ENCODE measurements at regions not wholly inside any gene's neighbourhood (a gene's known extent, or its start where the extent isn't known, plus 50 kb on each side); places are given as distances from the start of the nearest gene placed in this dataset.

GRCh38 chr16:18048853-18049546, 287.5 kb downstream of the NPIPA8 start:
- H3K27me3 ChIP-seq: no peaks in the 10 kb centered on the region
- no peak overlapping the region for H3K27ac ChIP-seq
- no peak for DNase-seq (ENCODE audit: low read depth in 1 of 2, low spot score in 1 of 2)
- H3K4me3 ChIP-seq: no peak overlapping the region
- TF ChIP-seq CTCF (IDR thresholded peaks at IDR 0.05; ENCODE audit: low read depth, low read length): no peak
- no peaks in the 10 kb centered on the region for H3K4me1 ChIP-seq (ENCODE audit: low read depth)
- H3K9me3 ChIP-seq (ENCODE audit: low read depth): no peaks in the 10 kb centered on the region
- no peaks in the 10 kb centered on the region for H3K36me3 ChIP-seq

GRCh38 chr16:18047761-18048160, 288.8 kb downstream of the NPIPA8 start:
- no peak for DNase-seq (ENCODE audit: low read depth in 1 of 2, low spot score in 1 of 2)
- Histone ChIP-seq H3K27ac (no peak overlapping the region), H3K4me3 (no peak overlapping the region), H3K36me3 (no peaks in the 10 kb centered on the region), H3K9me3 (ENCODE audit: low read depth) (no peaks in the 10 kb centered on the region), H3K4me1 (ENCODE audit: low read depth) (no peaks in the 10 kb centered on the region), H3K27me3 (no peaks in the 10 kb centered on the region)
- TF ChIP-seq CTCF (IDR thresholded peaks at IDR 0.05; ENCODE audit: low read depth, low read length): no peak

GRCh38 chr16:18045356-18045755, 291.2 kb downstream of the NPIPA8 start:
- H3K4me3 ChIP-seq: no peak overlapping the region
- no peak for TF ChIP-seq CTCF (IDR thresholded peaks at IDR 0.05; ENCODE audit: low read depth, low read length)
- no peak for DNase-seq (ENCODE audit: low read depth in 1 of 2, low spot score in 1 of 2)

GRCh38 chr16:18041864-18042834, 294.4 kb downstream of the NPIPA8 start:
- no peaks in the 10 kb centered on the region for H3K27me3 ChIP-seq
- H3K9me3 ChIP-seq (ENCODE audit: low read depth): no peaks in the 10 kb centered on the region
- H3K4me1 ChIP-seq (ENCODE audit: low read depth): no peaks in the 10 kb centered on the region
- H3K36me3 ChIP-seq: no peaks in the 10 kb centered on the region
- no peak for TF ChIP-seq CTCF (IDR thresholded peaks at IDR 0.05; ENCODE audit: low read depth, low read length)
- DNase-seq (ENCODE audit: low read depth in 1 of 2, low spot score in 1 of 2): no peak
- no peak overlapping the region for H3K4me3 ChIP-seq
- no peak overlapping the region for H3K27ac ChIP-seq

More at GRCh38 chr16:18045356-18045755, 291.2 kb downstream of the NPIPA8 start:
- no peaks in the 10 kb centered on the region for H3K9me3 ChIP-seq (ENCODE audit: low read depth)
- no peaks in the 10 kb centered on the region for H3K36me3 ChIP-seq
- no peaks in the 10 kb centered on the region for H3K4me1 ChIP-seq (ENCODE audit: low read depth)
- no peaks in the 10 kb centered on the region for H3K27me3 ChIP-seq
- H3K27ac ChIP-seq: no peak overlapping the region

- no peaks in the 10 kb centered on the region for H3K9me3 ChIP-seq (ENCODE audit: low read depth)
- no peaks in the 10 kb centered on the region for H3K36me3 ChIP-seq
- no peaks in the 10 kb centered on the region for H3K27me3 ChIP-seq
- no peaks in the 10 kb centered on the region for H3K4me1 ChIP-seq (ENCODE audit: low read depth)
- TF ChIP-seq CTCF (IDR thresholded peaks at IDR 0.05; ENCODE audit: low read depth, low read length): no peak
- H3K27ac ChIP-seq: no peak overlapping the region
- DNase-seq (ENCODE audit: low read depth in 1 of 2, low spot score in 1 of 2): peak in 1 of 2 donors; percentile 40
- H3K4me3 ChIP-seq: no peak overlapping the region
Measured at GRCh38 chr16:18039931-18040330, 296.6 kb downstream of the NPIPA8 start.
